A172 (cell line): ENCODE measurements at regions not wholly inside any gene's neighbourhood (a gene's known extent, or its start where the extent isn't known, plus 50 kb on each side); places are given as distances from the start of the nearest gene placed in this dataset.
"Not testable (repeated sequence)": the region's sequence is repeated elsewhere in the genome, so short reads cannot be mapped to it uniquely, and the experiment has no call there.

Experiments
- DNase-seq: peaks from one replicate; pipeline ENCODE4 v3.0.0-alpha.2; 2015; ENCODE audit warnings: low spot score

DNA sequence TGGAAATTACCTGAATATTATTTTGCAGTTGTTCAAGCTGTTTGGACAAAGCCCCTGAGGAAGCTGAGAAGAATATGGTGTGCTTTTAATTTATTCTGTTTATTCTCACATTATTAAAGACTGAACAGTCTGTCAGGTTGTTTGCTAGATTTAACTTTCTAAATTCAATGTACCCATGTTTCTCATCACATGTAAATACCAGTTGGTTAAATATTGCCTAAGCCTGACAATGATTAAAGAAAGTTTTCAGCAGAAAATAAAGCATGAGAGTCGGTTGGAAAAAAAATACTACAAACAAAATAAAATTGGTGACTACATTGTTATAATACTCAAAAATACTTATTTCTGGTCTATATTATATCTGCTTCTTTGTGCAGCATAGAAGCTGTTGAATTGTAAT lies 1974.7 kb downstream of the ARAP2 start:
- DNase-seq: no peak

DNA sequence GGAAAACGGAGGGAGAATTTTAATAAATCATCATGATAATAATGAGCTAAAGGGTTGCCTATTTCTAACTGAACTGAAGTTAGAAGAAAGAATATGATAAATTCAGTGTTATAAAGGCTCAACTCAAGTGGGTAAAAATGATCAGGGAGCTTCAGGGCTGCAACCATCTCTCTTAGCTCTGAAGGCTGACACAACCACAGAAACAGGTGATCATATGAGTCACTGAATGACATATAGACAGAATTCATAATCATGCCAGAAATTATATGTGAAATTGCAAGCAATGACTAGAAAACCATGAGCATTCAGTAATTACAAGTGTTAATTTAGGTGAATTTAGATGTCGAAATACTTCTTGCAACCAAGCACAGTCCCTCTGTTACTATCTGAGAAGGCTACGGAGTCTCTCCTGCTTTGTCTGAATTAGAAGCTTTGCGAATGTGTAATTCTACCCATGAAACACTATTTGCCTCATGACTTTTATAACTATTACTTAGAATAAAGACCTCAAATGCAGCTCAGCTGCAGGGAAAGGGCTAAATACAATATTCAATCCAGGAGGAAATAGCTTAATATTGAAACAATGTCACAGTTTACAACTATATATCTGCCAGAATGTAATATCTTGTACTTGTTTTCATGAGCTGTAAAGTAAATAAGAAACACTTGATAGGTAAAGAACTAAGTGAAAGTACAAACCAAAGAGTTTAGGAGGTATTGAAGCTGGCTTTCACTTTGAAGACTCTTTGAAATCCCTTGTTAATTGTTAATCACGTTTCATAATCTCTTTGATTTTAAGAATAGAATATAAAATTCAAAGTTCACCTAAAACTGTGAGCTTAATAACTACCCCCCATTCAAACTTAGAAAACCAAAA lies 1972.6 kb downstream of the ARAP2 start:
- DNase-seq: no peak

GRCh38 chr4:34279011-34279410 lies 1965.3 kb downstream of the ARAP2 start:
- no peak for DNase-seq

DNA sequence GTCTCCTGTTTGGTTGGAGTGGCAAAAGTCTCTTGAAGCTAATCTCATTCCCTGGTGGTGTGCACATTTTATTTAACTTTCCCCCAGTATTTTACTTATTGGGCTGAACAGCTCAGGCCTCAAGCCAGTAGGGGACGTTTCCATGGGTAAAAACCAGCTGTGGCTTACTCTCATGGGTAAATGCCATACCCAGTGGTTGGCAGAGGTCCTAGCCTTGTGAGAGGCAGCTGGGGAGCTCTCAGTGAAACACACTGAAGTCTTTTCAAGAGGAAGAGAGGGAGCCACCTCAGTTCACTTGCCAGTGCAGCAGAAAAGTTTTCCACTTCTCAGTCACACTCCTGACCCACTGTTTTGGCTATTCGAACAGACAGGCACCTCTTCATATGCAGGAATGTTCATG lies 1964.2 kb downstream of the ARAP2 start:
- DNase-seq: no peak

DNA sequence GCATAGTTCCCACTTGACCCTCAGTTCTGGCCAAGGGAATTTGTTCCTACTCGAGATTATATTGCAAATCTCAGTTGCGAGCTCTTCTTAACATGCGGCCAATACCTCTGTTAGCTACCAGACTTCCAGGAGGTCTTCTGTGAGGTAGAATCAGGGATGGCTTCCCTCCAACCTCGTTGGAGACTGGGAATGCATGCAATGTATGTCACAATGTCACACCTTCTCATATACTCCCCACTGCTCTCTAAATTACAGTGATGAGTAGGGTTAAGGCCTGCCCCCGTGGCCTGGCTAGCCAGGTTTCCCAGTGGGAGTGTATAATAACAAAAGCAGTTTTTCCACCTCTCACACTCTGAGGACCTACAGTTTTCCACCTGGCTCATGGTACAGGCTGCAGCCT lies 1962.5 kb downstream of the ARAP2 start:
- no peak for DNase-seq

DNA sequence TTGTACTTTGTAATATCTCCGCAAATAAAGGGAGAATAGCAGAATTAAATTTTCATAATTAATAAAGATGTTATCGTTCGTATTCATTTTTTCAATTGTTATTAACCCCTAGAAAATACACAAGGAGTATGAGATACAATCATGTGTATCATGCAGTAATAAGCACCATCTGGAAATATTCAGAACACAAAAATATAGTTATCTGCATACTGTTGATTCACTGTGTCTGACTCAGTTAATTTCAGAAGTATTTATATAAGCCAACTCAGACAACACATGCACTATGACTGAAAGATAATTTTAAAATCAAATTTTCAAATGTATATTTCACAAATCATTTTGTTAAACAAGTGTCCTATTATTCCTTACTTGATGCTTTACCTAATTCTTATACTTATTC lies 1954.8 kb downstream of the ARAP2 start:
- DNase-seq: no peak

GRCh38 chr4:34289962-34290361 lies 1954.4 kb downstream of the ARAP2 start:
- no peak for DNase-seq

DNA sequence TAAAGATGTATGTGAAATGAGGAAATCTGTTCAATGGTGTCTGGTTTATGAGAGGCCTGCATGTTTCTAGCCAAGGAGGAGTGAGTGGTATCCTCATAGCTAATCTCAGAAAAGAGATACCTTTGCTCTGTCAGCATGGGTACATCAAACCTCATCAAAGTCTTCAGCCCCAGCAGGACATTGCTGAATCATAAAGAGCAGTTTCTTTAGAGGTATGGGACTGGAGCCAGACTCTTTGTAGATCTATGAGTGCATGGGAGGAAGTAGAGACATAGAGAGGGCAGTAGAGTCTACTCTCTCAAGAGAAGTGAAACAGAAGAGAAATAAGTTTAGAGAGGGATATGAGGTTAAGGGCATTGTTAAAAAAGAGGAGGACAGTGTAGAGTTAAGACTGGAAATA lies 1950.9 kb downstream of the ARAP2 start:
- peak; percentile 13 for DNase-seq

DNA sequence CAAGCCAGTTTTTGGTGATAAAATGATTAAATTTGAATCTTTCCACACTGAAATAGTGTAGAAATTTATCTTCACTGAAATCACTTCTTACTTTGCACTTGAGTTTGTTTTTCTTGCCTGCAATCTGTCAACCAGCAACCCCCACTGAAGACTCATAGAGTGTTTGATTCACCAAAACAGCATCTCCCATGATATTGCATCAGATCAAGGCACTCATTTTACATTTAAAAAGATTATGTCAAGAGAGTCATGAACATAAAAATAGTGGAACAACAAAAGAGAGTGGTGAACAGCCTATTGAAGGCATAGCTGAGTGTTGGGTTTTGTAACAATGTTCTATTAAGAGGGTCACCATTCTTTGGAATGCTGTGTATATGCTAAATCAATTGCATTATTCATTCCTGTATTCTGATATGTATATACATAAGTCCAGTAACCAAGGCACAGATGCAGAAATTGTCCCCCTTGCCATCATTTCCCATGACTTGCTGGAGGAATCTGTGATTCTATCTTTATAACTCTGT lies 1934.9 kb downstream of the ARAP2 start:
- DNase-seq: no peak

DNA sequence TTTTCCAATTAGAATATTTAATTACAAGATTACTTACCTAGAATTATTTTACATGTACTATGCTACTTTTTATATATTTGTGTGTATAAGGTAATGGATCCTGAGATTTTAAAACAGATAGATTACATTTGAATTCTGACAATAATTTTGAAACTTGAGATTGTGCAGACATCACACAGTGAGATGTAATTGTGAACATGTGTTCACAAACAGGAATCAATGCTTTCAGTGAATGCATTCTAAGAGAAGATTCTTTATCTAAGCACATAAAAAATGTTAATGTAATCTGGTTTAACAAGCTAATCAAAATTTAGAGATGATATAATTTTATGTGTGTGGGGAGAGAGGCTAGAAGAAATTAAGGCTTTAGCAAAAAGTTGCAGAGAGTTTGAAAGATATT lies 1925.5 kb downstream of the ARAP2 start:
- no peak for DNase-seq

DNA sequence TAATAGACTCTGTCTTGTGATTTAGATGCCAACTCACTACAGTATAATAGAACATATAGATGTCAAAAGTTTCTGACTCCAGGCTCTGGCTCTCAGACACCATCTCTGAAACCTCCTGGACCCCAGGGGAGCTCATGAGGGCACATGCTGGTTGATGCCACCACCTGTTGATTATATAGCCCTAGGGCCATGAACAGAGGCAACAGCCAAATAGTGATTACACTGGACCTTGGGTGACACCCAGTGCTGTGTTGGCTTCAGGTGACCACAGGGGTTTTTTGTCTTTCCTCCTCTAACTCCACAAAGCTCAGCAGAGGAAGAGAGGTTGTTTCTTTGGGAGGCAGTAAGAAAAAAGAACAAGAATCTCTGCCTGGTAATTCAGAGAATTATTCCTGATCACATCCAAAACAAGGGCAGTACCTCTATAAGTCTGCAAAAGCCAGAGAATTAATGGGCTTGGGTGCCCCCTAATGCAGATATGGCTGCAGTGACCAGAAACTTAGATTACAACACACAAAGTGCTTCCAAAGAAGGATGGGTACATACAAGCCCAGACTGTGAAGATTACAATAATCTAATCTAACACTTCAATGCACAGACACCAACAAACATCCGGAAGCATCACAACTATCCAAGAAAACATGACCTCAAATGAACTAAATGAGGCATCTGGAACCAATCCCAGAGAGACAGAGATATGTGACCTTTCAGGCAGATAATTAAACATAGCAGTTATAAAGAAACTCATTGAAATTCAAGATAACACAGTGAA lies 1920.6 kb downstream of the ARAP2 start:
- no peak for DNase-seq

DNA sequence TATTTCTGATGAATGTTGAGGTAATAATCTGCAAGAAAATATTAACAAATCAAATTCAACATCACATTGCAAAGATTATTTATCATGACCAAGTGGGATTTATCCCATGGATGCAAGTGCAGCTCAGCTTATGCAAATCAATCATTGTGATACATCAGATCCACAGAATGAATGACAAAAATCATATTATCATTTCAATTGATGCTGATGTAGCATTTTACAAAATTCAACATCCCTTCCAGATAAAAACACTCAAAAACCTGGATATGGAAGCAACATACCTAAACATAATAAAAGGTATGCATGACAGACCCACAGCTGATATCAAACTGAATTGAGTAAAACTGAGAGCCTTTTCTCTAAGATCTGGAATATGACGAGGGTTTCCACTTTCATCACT lies 1915.4 kb downstream of the ARAP2 start:
- DNase-seq: no peak

- not testable (repeated sequence) for DNase-seq
Observed at GRCh38 chr4:34335156-34335555, 1909.2 kb downstream of the ARAP2 start.

DNA sequence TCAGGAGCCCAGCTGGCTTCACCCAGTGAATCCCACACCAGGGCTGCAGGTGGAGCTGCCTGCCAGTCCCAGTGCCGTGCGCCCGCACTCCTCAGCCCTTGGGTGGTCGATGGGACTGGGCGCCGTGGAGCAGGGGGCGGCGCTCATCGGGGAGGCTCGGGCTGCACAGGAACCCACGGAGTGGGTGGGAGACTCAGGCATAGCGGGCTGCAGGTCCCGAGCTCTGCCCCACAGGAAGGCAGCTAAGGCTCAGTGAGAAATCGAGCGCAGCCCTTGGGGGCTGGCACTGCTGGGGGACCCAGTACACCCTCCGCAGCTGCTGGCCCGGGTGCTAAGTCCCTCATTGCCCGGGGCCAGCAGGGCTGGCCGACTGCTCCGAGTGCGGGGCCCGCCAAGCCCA lies 1908.8 kb downstream of the ARAP2 start:
- not testable (repeated sequence) for DNase-seq

DNA sequence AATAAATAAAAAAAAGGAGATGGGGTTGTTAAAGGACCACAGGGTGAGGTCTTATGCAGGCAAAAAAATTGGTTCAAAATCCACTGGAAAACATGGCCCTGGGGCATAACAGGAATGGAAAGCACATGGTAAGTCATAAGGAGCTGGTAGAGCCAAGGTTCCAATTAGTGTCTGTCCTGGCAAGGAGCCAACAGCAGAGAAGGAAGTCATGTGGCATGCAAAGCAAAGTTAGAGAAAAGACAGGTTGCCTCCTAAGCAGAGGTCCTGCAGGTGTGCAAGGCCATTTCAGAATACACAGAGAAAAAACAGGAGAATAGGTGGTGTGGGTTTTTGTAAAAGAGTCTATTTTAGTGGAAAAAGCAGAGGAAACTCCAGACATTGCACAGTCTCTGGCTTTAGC lies 1881.7 kb downstream of the ARAP2 start:
- DNase-seq: no peak

DNA sequence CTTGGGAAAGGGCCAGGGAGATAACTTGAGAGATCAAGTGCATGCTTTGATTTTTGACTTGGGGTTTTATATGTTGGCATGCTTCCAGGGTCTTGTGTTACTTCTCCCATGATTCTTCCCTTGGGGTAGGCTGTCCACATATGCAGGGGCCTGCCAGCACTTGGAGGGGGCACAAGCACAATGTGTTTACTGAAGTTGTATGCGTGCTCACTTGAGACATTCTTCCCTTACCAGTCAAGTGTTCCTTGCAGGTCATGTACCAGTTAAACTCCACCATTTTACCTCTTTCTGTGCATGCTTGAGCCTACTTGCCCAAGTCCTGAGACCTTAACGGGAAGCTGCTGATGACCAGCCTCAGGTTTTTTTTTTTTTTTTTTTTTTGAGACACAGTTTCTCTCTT lies 1880.5 kb downstream of the ARAP2 start:
- DNase-seq: no peak

DNA sequence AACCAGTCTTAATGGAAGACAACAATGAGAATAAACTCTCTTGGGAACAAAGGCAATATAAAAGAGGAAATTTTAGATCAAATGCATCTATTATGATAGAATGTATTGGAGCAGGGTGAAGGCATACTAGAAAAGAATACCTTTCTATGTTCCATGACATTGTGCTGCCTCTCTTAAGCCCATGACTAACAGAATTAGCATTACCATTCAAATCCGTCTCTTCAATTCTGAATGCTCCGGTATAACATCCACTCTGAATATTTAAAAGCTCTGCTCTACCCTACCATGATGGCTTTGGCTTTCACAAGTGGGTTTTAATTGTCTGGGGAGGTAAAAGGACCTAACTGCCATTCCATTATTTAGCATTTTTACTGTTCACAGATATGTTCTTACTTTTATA lies 1878.4 kb downstream of the ARAP2 start:
- DNase-seq: no peak

GRCh38 chr4:34371676-34372075 lies 1872.6 kb downstream of the ARAP2 start:
- DNase-seq: no peak

DNA sequence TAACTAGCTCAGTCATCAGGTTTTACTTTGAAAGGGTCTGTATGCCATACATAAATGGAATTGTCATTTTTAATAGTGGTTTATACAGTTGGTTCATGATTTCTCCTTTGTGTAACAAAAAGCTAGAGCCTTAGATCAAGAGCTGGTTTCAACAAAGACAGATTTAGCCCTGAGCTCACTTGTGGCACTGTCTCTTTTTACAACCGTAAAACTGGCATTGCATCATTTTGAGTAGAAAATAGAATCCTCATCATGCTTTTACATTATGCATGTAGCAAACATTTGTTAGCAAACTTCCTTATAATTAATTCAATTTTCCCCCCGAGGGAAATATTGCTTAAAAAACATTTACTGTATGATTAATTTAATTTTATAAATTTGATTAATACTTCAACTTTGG lies 1871.5 kb downstream of the ARAP2 start:
- no peak for DNase-seq

DNA sequence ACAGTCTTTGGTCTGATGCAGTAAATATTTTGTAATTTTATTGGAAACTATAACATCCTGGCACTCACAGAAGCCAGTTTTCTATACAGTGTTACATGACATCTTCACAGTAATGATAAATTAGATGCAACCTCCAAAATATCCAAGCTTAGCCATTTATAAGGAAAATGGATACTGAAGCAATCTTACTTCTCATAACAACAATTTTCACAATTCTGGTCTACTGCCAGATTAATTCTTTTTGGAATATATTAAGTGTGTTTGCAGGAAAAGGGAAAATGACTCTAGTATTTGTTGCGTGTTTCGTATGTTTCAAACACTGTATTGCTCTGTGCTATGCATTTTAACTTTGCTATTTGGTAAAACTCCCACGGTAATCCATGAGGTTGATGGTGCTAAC lies 1870.9 kb downstream of the ARAP2 start:
- DNase-seq: no peak

DNA sequence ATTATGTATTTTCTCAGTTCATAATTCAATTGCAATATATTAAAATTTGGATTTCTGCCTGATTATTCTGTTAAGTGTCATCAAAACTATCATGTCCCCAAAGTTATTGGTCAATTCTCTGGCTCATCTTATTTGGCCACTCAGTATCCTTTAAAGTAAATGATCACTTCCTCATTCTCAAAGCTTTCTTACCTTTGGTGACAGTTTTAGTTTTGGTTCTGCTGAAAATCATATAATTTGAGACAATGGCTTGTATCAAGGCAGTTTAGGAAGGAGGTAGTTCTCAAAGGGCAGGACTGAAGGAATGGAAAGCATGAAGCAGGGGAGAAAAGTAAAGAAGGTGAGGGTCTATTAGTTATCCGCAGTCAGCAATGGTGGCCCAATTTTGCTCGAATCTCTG lies 1832.1 kb downstream of the ARAP2 start:
- no peak for DNase-seq

DNA sequence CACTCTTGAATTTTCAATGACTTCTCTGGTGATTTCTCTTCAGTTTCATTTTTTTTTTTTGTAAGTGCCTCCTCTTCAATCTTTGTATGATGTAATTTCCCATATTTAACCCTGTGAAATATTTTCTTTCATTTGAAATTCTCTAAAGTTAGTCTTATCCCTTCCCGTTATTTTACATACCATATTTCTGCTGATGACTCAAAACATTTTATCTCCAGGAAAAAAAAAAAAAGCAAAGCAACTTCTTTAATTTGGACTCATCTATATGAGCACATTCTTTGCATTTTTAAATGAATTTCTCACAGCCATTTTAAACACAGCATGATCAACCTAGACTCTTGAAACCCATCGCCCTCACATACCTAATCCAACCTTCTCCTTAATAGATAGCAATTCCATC lies 1831.4 kb downstream of the ARAP2 start:
- no peak for DNase-seq

GRCh38 chr4:34417160-34417559 lies 1827.2 kb downstream of the ARAP2 start:
- no peak for DNase-seq
